MM.1S (cell line): ENCODE measurements at regions not wholly inside any gene's neighbourhood (a gene's known extent, or its start where the extent isn't known, plus 50 kb on each side); places are given as distances from the start of the nearest gene placed in this dataset.

Experiments
- DNase-seq: peaks from one replicate; pipeline ENCODE4 v3.0.0-alpha.2; 2015
- H2AFZ ChIP-seq: fragments of 300-600 bp; sonication (generic); 2 replicates; pipeline ENCODE4 v1.6.0; 2016; ENCODE audit warnings: antibody characterized with exemption, low read length
- H3F3A ChIP-seq: fragments of 300-600 bp; sonication (generic); 2 replicates; pipeline ENCODE4 v1.6.1; 2016; ENCODE audit warnings: mild to moderate bottlenecking, antibody characterized with exemption, low read length, moderate library complexity, mixed read lengths; ENCODE audit not compliant: insufficient read depth
- H3K27ac ChIP-seq: fragments of 300-600 bp; sonication (generic); 2 replicates; pipeline ENCODE4 v1.5.1; 2016; ENCODE audit warnings: mild to moderate bottlenecking, low read length
- H3K27me3 ChIP-seq: fragments of 300-600 bp; sonication (generic); replicated peaks from 2 replicates; pipeline ENCODE4 v1.6.0; 2016; ENCODE audit warnings: low read length; ENCODE audit not compliant: insufficient read depth
- H3K36me3 ChIP-seq: fragments of 300-600 bp; sonication (generic); replicated peaks from 2 replicates; pipeline ENCODE4 v1.6.1; 2016; ENCODE audit warnings: mild to moderate bottlenecking, low read length, mixed read lengths; ENCODE audit not compliant: insufficient read depth
- H3K4me1 ChIP-seq: fragments of 300-600 bp; sonication (generic); 2 replicates; pipeline ENCODE4 v1.6.1; 2016; ENCODE audit warnings: low read length, mixed read lengths
- H3K4me2 ChIP-seq: fragments of 300-600 bp; sonication (generic); 2 replicates; pipeline ENCODE4 v1.6.0; 2016; ENCODE audit warnings: low read depth, low read length
- H3K4me3 ChIP-seq: fragments of 300-600 bp; sonication (generic); 2 replicates; pipeline ENCODE4 v1.5.1; 2016; ENCODE audit warnings: low read length, mixed read lengths
- H3K79me2 ChIP-seq: fragments of 300-600 bp; sonication (generic); 2 replicates; pipeline ENCODE4 v1.6.1; 2016; ENCODE audit warnings: mixed run types, low read length, mixed read lengths
- H3K9ac ChIP-seq: fragments of 300-600 bp; sonication (generic); 2 replicates; pipeline ENCODE4 v1.6.1; 2016; ENCODE audit warnings: low read length, mixed read lengths
- H3K9me2 ChIP-seq: fragments of 300-600 bp; sonication (generic); replicated peaks from 2 replicates; pipeline ENCODE4 v1.6.1; 2016; ENCODE audit warnings: mild to moderate bottlenecking, low read length, mixed read lengths; ENCODE audit not compliant: insufficient read depth
- H3K9me3 ChIP-seq: fragments of 300-600 bp; sonication (generic); replicated peaks from 2 replicates; pipeline ENCODE4 v1.6.1; 2016; ENCODE audit warnings: mild to moderate bottlenecking, low read length, mixed read lengths; ENCODE audit not compliant: insufficient read depth
- H4K20me1 ChIP-seq: fragments of 300-600 bp; sonication (generic); 2 replicates; pipeline ENCODE4 v1.6.1; 2016; ENCODE audit warnings: mild to moderate bottlenecking, low read length, moderate library complexity, mixed read lengths; ENCODE audit not compliant: insufficient read depth
- CTCF ChIP-seq: fragments of 300-600 bp; sonication (generic); IDR thresholded peaks from 2 replicates; pipeline ENCODE4 v1.5.1; 2016; ENCODE audit warnings: antibody characterized with exemption, low read length, mixed read lengths
- EZH2 ChIP-seq: fragments of 300-600 bp; sonication (generic); optimal IDR thresholded peaks from 2 replicates; pipeline ENCODE3; 2017; ENCODE audit warnings: low read depth, mild to moderate bottlenecking, antibody characterized with exemption, low read length, mixed read lengths
- EZH2phosphoT487 ChIP-seq: fragments of 300-600 bp; sonication (generic); IDR thresholded peaks from 2 replicates; pipeline ENCODE4 v1.6.1; 2018; ENCODE audit warnings: antibody characterized with exemption, low read length

DNA sequence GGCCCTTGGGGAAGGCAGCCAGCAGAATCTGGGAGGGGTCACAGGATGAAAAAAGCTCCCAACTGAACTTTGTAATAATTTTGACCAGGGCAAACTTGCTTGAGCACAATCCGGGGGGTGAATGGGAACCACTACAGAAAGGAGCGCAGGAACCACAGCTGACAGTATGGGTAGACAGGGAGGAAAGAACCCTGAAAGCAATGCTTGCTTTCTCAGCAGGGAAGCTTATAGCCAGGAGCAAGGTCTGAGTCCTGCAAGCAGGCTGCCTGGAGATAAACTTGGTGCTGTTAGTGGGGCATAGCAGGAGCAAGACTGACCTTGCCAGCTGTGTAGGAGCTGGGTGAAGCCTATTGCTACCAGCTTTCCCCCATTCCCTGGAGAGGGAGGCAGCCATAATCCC, 195.2 kb downstream of the MTCL1 start:
- Histone ChIP-seq H3K36me3 (no peaks in the 10 kb centered on the region), H4K20me1 (no peaks in the 10 kb centered on the region), H3K27ac (no peak overlapping the region), H3K27me3 (no peaks in the 10 kb centered on the region), H2AFZ (no peak overlapping the region), H3K4me1 (peaks cover 7% of the 10 kb centered on the region), H3K79me2 (no peaks in the 10 kb centered on the region), H3K9me3 (no peaks in the 10 kb centered on the region), H3K4me2 (no peak overlapping the region), H3F3A (no peaks in the 10 kb centered on the region), H3K9ac (no peak overlapping the region), H3K9me2 (no peaks in the 10 kb centered on the region), H3K4me3 (no peak overlapping the region)
- TF ChIP-seq EZH2: no peak
- TF ChIP-seq EZH2phosphoT487: no peak
- no peak for TF ChIP-seq CTCF
- no peak for DNase-seq

DNA sequence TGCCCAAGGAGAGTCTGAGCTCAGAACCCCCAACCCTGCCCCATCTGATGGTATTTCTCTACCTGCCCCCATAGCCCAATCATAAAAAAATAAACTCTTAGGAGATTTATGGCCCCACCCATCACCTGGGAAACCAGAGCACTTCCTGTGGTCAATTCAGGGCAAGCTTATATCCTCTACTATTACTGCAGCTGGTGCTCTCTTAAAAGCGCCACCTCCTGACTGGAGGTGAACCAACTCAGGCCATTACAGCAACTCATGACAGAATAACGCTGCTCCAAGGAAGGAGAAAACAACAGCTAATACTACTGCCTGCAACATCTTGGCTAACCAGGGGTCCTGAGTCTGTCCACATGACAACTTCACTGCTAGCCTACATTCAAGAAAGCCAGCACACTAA, 195.7 kb downstream of the MTCL1 start:
- TF ChIP-seq CTCF (peak; percentile 18), EZH2phosphoT487 (no peak)
- no peak overlapping the region for H3K9ac ChIP-seq

DNA sequence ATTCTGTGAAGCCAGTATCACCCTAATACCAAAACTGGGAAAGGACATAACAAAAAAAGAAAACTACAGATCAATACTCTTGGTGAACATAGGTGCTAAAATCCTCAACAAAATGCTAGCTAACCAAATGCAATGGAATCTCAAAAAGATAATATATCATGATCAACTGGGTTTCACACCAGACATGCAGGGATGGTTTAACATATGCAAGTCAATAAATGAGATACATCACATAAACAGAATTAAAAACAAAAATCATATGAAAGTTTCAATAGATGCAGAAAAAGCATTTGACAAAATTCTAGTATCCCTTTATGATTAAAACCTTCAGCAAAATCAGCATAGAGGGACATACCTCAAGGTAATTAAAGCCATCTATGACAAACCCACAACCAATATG, 198.2 kb upstream of the NDUFV2 start:
- Histone ChIP-seq H3K27ac (no peak overlapping the region), H3K4me2 (no peak overlapping the region), H3K27me3 (no peaks in the 10 kb centered on the region), H3F3A (no peaks in the 10 kb centered on the region), H3K36me3 (no peaks in the 10 kb centered on the region), H2AFZ (no peak overlapping the region), H4K20me1 (no peaks in the 10 kb centered on the region), H3K79me2 (no peaks in the 10 kb centered on the region), H3K4me1 (peaks cover 21% of the 10 kb centered on the region), H3K9me3 (no peaks in the 10 kb centered on the region), H3K9me2 (no peaks in the 10 kb centered on the region), H3K4me3 (no peak overlapping the region), H3K9ac (no peak overlapping the region)
- no peak for DNase-seq
- no peak for TF ChIP-seq EZH2
- no peak for TF ChIP-seq EZH2phosphoT487
- no peak for TF ChIP-seq CTCF

More for the DNA sequence above, 195.7 kb downstream of the MTCL1 start:
- Histone ChIP-seq H2AFZ (no peak overlapping the region), H3K9me2 (no peaks in the 10 kb centered on the region), H3F3A (no peaks in the 10 kb centered on the region), H3K27me3 (no peaks in the 10 kb centered on the region), H3K36me3 (no peaks in the 10 kb centered on the region), H3K9me3 (no peaks in the 10 kb centered on the region), H3K4me3 (no peak overlapping the region), H3K4me1 (peaks cover 7% of the 10 kb centered on the region), H3K27ac (no peak overlapping the region), H4K20me1 (no peaks in the 10 kb centered on the region), H3K4me2 (no peak overlapping the region), H3K79me2 (no peaks in the 10 kb centered on the region)
- peak; percentile 56 for DNase-seq
